AG09309 (cell line): ENCODE measurements at regions not wholly inside any gene's neighbourhood (a gene's known extent, or its start where the extent isn't known, plus 50 kb on each side); places are given as distances from the start of the nearest gene placed in this dataset.

ENCODE experiments used
- DNase-seq: peaks from one replicate; pipeline ENCODE4 v3.0.0-alpha.2; 2010; ENCODE audit warnings: low read depth
- H3K4me3 ChIP-seq: 2 replicates; pipeline ENCODE4 v1.5.1; 2011; ENCODE audit warnings: mild to moderate bottlenecking, low read depth, low read length, moderate library complexity; ENCODE audit not compliant: control insufficient read depth
- CTCF ChIP-seq: IDR thresholded peaks from 2 replicates; pipeline ENCODE4 v1.5.1; 2011; ENCODE audit warnings: mild to moderate bottlenecking, low read depth, low read length, inconsistent platforms; ENCODE audit not compliant: insufficient read depth, control insufficient read depth; ENCODE audit errors: missing control alignments

GRCh38 chrX:88397551-88397950, 349.5 kb upstream of the CPXCR1 start:
- TF ChIP-seq CTCF, result no peak

GRCh38 chrX:88416002-88416401, 331.0 kb upstream of the CPXCR1 start:
- TF ChIP-seq CTCF, result no peak
- DNase-seq, result no peak
- no peak overlapping the region for H3K4me3 ChIP-seq

More at GRCh38 chrX:88397551-88397950, 349.5 kb upstream of the CPXCR1 start:
- DNase-seq, result no peak
- H3K4me3 ChIP-seq, result no peak overlapping the region

GRCh38 chrX:88416965-88417364, 330.1 kb upstream of the CPXCR1 start:
- DNase-seq, result no peak
- TF ChIP-seq CTCF, result no peak

GRCh38 chrX:88424071-88424470, 323.0 kb upstream of the CPXCR1 start:
- no peak for DNase-seq
- no peak overlapping the region for H3K4me3 ChIP-seq
- TF ChIP-seq CTCF, result no peak

More at GRCh38 chrX:88416965-88417364, 330.1 kb upstream of the CPXCR1 start:
- H3K4me3 ChIP-seq, result no peak overlapping the region

GRCh38 chrX:88424541-88424940, 322.5 kb upstream of the CPXCR1 start:
- H3K4me3 ChIP-seq, result no peak overlapping the region
- no peak for DNase-seq
- no peak for TF ChIP-seq CTCF

GRCh38 chrX:88425739-88426138, 321.3 kb upstream of the CPXCR1 start:
- H3K4me3 ChIP-seq, result no peak overlapping the region
- no peak for DNase-seq
- no peak for TF ChIP-seq CTCF

GRCh38 chrX:88437563-88437962, 309.5 kb upstream of the CPXCR1 start:
- no peak for DNase-seq
- TF ChIP-seq CTCF, result no peak
- H3K4me3 ChIP-seq, result no peak overlapping the region
